ENCODE measurements at regions not wholly inside any gene's neighbourhood (a gene's known extent, or its start where the extent isn't known, plus 50 kb on each side); places are given as distances from the start of the nearest gene placed in this dataset.

- Histone ChIP-seq H3K36me3 (no peaks in the 10 kb centered on the region), H3K4me1 (no peaks in the 10 kb centered on the region), H3K27me3 (no peaks in the 10 kb centered on the region), H3K4me3 (no peak overlapping the region), H3K9me3 (no peaks in the 10 kb centered on the region), H3K27ac (no peak overlapping the region)
- intact Hi-C loops (cut with DNase I): no loop called here
- DNase-seq (ENCODE audit: extremely low spot score in 2 of 2): no peak
- TF ChIP-seq, protein P1, sequence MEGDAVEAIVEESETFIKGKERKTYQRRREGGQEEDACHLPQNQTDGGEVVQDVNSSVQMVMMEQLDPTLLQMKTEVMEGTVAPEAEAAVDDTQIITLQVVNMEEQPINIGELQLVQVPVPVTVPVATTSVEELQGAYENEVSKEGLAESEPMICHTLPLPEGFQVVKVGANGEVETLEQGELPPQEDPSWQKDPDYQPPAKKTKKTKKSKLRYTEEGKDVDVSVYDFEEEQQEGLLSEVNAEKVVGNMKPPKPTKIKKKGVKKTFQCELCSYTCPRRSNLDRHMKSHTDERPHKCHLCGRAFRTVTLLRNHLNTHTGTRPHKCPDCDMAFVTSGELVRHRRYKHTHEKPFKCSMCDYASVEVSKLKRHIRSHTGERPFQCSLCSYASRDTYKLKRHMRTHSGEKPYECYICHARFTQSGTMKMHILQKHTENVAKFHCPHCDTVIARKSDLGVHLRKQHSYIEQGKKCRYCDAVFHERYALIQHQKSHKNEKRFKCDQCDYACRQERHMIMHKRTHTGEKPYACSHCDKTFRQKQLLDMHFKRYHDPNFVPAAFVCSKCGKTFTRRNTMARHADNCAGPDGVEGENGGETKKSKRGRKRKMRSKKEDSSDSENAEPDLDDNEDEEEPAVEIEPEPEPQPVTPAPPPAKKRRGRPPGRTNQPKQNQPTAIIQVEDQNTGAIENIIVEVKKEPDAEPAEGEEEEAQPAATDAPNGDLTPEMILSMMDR (IDR thresholded peaks at IDR 0.05): no peak
- no peak for TF ChIP-seq POLR2AphosphoS5 (IDR thresholded peaks at IDR 0.05; ENCODE audit: insufficient read depth in 1 of 2, low read depth in 1 of 2)
Measured at GRCh38 chr2:16061441-16062217, 121.3 kb downstream of the MYCN start.

GRCh38 chr2:16060936-16061338 is 120.6 kb downstream of the MYCN start:
- H3K36me3 ChIP-seq: no peaks in the 10 kb centered on the region
- H3K4me1 ChIP-seq: no peaks in the 10 kb centered on the region
- no peaks in the 10 kb centered on the region for H3K27me3 ChIP-seq
- no peak overlapping the region for H3K27ac ChIP-seq
- DNase-seq (ENCODE audit: extremely low spot score in 2 of 2): no peak
- TF ChIP-seq POLR2AphosphoS5 (IDR thresholded peaks at IDR 0.05; ENCODE audit: insufficient read depth in 1 of 2, low read depth in 1 of 2) (no peak), POLR2A (IDR thresholded peaks at IDR 0.05) (no peak)
- TF ChIP-seq, protein P1 (IDR thresholded peaks at IDR 0.05): no peak
- no peak overlapping the region for H3K4me3 ChIP-seq
- no peaks in the 10 kb centered on the region for H3K9me3 ChIP-seq
- intact Hi-C loops (cut with DNase I): no loop called here

DNA sequence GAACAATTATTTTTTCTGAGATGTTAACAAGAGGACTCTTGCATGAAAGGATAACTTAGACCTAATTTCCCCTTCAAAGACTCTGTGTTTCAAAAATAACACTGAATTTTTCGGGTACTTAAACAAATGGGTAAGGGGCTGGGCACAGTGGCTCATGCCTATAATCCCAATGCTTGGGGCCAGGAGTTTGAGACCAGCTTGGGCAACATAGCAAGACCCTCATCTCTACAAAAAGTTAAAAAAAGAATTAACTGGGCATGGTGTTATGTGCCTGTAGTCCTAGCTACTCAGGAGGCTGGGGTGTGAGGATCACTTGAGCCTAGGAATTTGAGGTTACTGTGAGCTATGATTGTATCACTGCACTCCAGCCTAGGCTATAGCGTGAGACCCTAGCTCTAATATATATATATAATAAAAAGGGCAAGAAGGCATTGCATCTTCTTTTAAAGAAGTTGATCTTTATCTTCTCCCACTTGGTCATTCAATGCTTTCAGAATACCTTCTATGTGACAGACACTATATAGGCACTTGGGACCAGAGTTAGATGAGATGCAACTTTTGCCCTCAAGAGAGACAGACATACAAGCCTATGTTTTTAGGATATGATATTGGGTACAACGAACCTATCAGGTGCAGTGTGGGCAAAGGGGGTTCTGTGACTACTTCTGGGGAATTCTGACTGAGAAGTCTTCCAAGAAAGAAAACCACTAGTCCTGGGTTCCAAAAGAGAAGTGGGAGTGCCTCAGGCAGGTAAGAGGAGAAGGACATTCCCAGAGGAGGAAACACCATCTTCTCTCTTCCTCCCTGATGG is 120.0 kb downstream of the MYCN start:
- H3K9me3 ChIP-seq: no peaks in the 10 kb centered on the region
- no peak overlapping the region for H3K27ac ChIP-seq
- H3K4me1 ChIP-seq: no peaks in the 10 kb centered on the region
- H3K4me3 ChIP-seq: no peak overlapping the region
- TF ChIP-seq, protein P1 (IDR thresholded peaks at IDR 0.05): no peak
- TF ChIP-seq POLR2AphosphoS5 (IDR thresholded peaks at IDR 0.05; ENCODE audit: insufficient read depth in 1 of 2, low read depth in 1 of 2) (no peak), POLR2A (IDR thresholded peaks at IDR 0.05) (no peak)
- no peaks in the 10 kb centered on the region for H3K36me3 ChIP-seq
- no peak for DNase-seq (ENCODE audit: extremely low spot score in 2 of 2)
- H3K27me3 ChIP-seq: no peaks in the 10 kb centered on the region
- intact Hi-C loops (cut with DNase I): no loop called here

DNA sequence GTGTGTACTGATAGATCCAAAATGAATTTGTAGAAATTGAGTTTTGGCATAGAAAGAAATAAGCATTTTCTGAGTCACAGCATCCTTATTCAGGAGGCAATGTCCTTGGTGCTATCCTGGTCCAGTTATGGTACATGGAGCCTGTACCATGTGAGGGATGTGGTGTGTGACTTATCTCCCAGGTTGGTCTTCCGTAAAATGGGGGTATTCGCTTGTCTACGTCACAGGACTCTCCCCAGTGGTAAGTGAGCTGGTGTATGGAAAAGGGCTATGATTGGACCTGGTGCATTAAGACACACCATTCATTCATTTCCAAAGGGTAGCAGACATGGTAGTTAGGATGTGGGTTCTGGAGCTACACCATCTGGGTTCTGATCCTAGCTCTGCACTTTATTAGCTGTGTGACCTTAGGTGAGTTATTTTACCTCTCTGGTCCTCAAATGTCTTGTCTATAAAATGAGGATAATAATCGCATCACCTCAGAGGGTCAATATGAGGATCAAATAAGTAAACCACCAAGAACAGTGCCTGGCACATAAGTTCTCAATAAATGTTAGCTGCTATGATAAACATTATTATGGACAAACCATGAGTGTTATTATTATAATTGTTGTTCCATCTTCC is 119.2 kb downstream of the MYCN start:
- no peak for TF ChIP-seq POLR2AphosphoS5 (IDR thresholded peaks at IDR 0.05; ENCODE audit: insufficient read depth in 1 of 2, low read depth in 1 of 2)
- TF ChIP-seq, protein P1 (IDR thresholded peaks at IDR 0.05): no peak
- DNase-seq (ENCODE audit: extremely low spot score in 2 of 2): no peak
- H3K9me3 ChIP-seq: no peaks in the 10 kb centered on the region
- intact Hi-C loops (cut with DNase I): no loop called here
- no peak overlapping the region for H3K4me3 ChIP-seq
- no peaks in the 10 kb centered on the region for H3K36me3 ChIP-seq
- no peaks in the 10 kb centered on the region for H3K27me3 ChIP-seq
- H3K27ac ChIP-seq: no peak overlapping the region
- H3K4me1 ChIP-seq: no peaks in the 10 kb centered on the region
